NCI-H1105 (cell line): ENCODE measurements at regions not wholly inside any gene's neighbourhood (a gene's known extent, or its start where the extent isn't known, plus 50 kb on each side); places are given as distances from the start of the nearest gene placed in this dataset.
"Not testable (repeated sequence)": the region's sequence is repeated elsewhere in the genome, so short reads cannot be mapped to it uniquely, and the experiment has no call there.

Experiments used
- DNase-seq: peaks from one replicate; lab custom pipeline; 2025; lab: John Stamatoyannopoulos, UW

DNA sequence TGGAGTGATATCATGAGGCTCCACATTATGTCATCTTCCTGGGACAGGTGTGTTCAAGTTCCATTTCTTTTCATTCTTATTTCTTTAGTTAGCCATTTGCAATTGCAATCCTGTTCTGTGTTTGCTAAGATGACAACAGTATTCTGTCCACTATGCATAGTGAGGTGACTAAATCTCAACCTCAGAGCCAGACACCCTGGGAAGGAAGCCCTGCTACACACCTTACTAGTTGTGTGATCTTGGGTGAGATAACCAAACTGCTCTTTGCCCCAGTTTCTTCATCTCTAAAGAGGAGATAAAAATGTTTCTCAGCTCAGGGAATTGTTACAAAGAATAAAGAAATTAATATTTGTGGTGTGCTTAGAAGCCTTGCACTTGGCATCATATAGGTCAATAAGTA is 215.1 kb upstream of the RPS23 start:
- DNase-seq: no peak

GRCh38 chr5:82491397-82491796 is 213.2 kb upstream of the RPS23 start:
- no peak for DNase-seq

DNA sequence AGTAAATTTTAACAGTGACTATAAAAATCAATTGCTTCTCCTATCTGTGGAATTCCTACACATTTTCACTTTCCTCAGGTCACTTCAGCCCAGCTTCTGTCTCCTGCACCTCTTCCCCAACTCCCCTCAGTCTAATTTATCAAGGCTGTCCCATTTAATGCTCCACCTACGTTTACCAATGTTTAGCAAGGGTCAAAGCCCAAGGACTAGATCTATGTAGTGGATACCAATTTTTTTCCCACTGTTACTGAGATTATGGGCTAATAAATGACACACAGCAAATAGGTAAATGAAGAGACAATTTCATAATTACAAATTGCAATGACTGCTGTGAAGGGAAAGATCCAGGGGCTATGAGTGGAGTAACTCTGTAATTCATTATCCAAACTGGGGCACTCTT is 211.5 kb upstream of the RPS23 start:
- DNase-seq: no peak

GRCh38 chr5:82487131-82487530 is 209.0 kb upstream of the RPS23 start:
- DNase-seq: no peak

DNA sequence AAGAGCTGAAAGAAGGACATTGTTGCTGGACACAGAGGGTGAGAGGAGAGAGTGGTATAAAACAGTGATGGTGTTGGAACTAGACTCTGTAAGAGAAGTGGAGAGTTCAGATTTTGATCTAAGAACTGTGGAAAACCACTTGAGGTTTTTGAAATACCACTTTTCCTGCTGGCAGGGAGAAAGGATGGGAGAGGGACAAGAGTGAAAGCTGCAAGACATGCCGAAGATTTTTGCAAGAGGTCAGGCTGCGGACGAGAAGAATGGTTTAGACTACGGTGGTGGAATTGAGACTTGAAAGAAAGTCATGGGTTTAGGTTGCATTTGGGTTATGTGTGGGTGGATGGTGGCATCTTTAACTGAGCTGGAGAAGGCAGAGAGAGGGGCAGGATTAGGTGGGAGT is 202.2 kb upstream of the RPS23 start:
- DNase-seq: no peak

DNA sequence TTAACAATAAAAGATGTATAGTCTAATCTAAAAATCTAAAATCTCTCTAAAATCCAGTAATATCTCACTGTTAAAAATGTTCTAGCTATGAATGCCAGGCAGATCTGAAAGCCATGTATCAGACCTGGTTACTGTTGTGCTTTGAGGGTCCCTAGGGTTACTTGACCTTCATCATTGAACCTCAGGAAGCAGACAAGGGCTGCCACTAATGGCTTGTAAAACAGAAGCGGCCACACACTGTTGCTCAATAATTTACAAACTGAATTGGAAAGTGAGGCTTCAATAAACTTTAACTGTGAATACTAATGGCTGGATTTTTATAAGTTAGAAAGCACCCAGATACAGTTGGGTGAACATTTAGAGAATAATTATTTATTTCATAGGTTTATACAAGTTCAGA is 198.0 kb upstream of the RPS23 start:
- DNase-seq: no peak

DNA sequence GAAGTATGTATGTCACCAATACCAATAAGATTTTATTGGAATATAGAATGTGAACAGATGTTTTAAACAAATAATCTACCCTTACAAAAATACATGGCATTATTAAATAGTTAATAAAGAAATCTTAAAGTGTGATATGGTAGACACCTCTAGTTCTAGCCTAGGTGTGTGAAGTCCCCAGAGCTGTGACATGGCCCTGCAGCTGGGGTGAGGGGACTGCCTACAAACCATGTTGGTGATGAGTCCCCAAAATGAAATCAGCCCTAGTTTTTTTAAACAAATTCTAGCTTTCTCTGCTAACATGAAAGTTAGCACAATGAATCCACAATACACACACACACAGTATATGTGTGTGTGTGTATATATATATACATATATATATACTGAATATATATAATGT is 195.1 kb upstream of the RPS23 start:
- DNase-seq: no peak

- no peak for DNase-seq
Measured at GRCh38 chr5:82470185-82470994, 192.2 kb upstream of the RPS23 start.

- DNase-seq: no peak
Measured at GRCh38 chr5:82466986-82467561, 188.9 kb upstream of the RPS23 start.

- DNase-seq: no peak
Measured at GRCh38 chr5:82465235-82465634, 187.1 kb upstream of the RPS23 start.

DNA sequence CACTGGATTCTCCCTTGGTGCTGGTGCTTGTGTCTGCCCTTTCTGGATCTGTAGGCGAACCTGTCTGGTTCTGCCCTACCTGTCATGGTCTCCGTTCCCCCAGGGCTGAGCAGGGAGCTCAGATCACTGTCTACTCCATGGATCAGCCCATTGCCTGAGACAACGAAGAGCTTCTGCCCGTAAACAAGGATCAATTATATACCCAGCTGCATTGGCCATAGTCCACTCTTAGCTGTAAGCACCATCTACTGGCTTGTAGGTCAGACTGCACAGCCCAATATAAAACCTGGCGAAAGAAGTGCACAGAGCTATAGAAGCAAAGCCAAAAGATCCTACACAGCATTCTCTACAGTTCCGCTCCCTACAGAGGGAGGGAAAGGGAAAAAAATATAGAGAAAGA is 181.5 kb upstream of the RPS23 start:
- DNase-seq: no peak

DNA sequence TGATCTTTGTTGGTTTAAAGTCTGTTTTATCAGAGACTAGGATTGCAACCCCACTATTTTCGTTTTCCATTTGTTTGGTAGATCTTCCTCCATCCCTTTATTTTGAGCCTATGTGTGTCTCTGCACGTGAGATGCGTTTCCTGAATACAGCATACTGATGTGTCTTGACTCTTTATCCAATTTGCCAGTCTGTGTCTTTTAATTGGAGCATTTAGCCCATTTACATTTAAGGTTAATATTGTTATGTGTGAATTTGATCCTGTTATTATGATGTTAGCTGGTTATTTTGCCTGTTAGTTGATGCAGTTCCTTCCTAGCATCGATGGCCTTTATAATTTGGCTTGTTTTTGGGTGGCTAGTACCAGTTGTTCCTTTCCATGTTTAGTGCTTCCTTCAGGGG is 177.2 kb upstream of the RPS23 start:
- not testable (repeated sequence) for DNase-seq

GRCh38 chr5:82448374-82448773 is 170.2 kb upstream of the RPS23 start:
- no peak for DNase-seq

DNA sequence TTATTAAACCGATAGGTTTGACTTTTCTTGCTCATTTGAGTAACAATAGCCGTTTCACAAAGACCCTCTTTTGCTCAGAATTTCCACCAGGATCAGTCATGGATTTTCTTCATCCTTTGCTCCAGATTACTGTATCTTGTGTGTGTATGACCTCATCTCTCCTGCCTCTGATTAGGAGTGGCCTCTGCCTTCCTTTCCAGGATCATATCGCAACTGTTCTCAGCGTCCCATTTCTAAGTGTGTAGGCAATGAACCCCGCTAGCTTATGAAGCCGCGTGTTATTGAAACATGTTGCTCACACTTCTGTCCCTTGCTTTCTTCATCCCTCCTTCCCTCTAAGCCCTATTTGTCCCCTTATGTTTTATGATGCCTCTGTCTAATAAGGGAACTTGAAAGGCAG is 169.8 kb upstream of the RPS23 start:
- no peak for DNase-seq

DNA sequence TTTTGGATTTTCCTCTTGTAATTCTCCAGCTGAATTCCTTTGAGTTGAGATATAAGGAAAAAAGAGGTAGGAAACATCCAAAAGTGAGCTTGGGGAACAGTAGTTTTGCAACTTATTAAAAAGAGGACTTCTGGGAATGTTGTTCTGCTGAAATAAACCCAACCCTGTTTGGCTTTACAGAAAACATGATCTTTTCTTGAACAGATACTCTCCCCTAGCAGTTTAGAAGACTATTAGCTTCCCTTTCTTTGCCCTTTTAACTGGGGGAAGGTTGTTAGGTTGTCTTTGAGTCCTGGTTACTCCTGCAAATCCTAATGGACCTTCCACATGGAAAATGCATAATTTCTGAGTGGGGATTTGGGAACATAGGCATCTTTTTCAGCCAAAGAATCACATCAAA is 168.7 kb upstream of the RPS23 start:
- no peak for DNase-seq

GRCh38 chr5:82445726-82446335 is 167.7 kb upstream of the RPS23 start:
- DNase-seq: no peak

DNA sequence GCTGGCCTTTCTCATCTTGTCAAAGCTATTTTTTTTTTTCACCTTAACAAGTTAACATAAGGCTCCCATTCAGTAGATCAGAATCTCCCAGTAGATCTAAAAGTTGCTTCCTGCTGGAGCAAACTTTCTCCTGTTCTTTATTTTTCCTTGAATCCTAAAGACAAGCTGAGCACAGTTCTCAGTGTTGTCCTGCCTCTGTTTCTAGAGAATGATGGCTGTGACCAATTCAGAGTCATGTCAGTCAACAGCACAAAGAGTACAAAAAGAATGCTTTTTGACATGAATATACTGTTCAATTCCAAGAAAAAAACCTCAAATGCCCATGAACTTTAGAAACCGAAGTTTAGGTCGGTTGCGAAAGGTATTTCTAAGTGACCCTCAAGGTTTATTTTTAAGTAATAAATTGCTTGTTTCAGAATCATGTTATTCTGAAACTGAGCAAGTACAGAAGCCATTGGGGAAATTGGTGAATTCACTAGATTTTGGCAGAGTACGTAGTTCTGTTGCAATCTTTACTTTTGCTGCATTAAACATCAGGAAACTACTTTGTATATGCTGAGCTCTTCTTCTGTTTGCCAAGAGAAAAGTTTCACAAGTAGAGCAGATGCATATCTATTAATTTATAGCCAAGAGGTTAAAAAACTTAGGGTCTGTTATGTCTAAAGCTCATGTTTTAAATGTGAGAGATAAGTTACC is 161.7 kb upstream of the RPS23 start:
- no peak for DNase-seq

- not testable (repeated sequence) for DNase-seq
Measured at GRCh38 chr5:82437565-82437964, 159.4 kb upstream of the RPS23 start.

- DNase-seq: no peak
Measured at GRCh38 chr5:82436291-82436690, 158.1 kb upstream of the RPS23 start.

DNA sequence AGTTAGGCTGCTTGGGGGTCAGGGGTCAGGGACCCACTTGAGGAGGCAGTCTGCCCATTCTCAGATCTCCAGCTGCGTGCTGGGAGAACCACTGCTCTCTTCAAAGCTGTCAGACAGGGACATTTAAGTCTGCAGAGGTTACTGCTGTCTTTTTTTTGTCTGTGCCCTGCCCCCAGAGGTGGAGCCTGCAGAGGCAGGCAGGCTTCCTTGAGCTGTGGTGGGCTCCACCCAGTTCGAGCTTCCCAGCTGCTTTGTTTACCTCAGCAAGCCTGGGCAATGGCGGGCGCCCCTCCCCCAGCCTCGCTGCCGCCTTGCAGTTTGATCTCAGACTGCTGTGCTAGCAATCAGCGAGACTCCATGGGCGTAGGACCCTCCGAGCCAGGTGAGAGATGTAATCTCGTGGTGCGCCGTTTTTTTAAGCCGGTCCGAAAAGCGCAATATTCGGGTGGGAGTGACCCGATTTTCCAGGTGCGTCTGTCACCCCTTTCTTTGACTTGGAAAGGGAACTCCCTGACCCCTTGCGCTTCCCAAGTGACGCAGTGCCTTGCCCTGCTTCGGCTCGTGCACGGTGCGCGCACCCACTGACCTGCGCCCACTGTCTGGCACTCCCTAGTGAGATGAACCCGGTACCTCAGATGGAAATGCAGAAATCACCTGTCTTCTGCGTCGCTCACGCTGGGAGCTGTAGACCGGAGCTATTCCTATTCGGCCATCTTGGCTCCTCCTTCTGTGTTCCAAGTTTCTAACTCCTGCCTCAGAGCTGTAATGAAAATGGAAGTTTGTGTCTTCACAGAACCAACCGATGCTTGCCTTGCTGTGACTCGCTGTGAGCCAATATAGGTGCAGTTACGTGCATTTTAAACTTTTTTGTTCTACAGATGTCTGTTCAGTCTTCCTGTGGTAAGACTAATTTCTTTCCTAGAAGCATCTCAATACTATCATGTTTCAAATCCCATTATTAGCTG is 156.8 kb upstream of the RPS23 start:
- DNase-seq: not testable (repeated sequence)

- no peak for DNase-seq
Measured at GRCh38 chr5:82426464-82427154, 148.5 kb upstream of the RPS23 start.
